Right lung (tissue), 2 donors: ENCODE measurements at regions not wholly inside any gene's neighbourhood (a gene's known extent, or its start where the extent isn't known, plus 50 kb on each side); places are given as distances from the start of the nearest gene placed in this dataset.
"Not testable (repeated sequence)": the region's sequence is repeated elsewhere in the genome, so short reads cannot be mapped to it uniquely, and the experiment has no call there.

ENCODE experiments used
- DNase-seq, 2 donors: peaks; one replicate each; pipeline ENCODE4 v3.0.0-alpha.2; 2013

- no peak for DNase-seq
These were observed 147.8 kb downstream of the ATXN7L3B start for GRCh38 chr12:74685385-74685784.

- DNase-seq: peak; percentile 24 to 26
These were observed 151.5 kb downstream of the ATXN7L3B start for GRCh38 chr12:74689071-74689655.

GRCh38 chr12:74689929-74690328 is 152.3 kb downstream of the ATXN7L3B start:
- DNase-seq: no peak

- DNase-seq: no peak
These were observed 181.8 kb downstream of the ATXN7L3B start for GRCh38 chr12:74719447-74719846.

GRCh38 chr12:74722709-74723108 is 185.1 kb downstream of the ATXN7L3B start:
- no peak for DNase-seq

- DNase-seq: no peak
These were observed 187.5 kb downstream of the ATXN7L3B start for GRCh38 chr12:74725154-74725553.

- DNase-seq: no peak
These were observed 190.4 kb downstream of the ATXN7L3B start for GRCh38 chr12:74728006-74728405.

- DNase-seq: no peak
These were observed 194.6 kb downstream of the ATXN7L3B start for GRCh38 chr12:74732164-74732784.

- no peak for DNase-seq
These were observed 195.2 kb downstream of the ATXN7L3B start for GRCh38 chr12:74732826-74733225.

GRCh38 chr12:74741112-74741511 is 203.5 kb downstream of the ATXN7L3B start:
- no peak for DNase-seq

- DNase-seq: no peak
These were observed 209.7 kb downstream of the ATXN7L3B start for GRCh38 chr12:74747305-74747704.

GRCh38 chr12:74751441-74751840 is 213.8 kb downstream of the ATXN7L3B start:
- DNase-seq: no peak

GRCh38 chr12:74752215-74752614 is 214.6 kb downstream of the ATXN7L3B start:
- no peak for DNase-seq

- no peak for DNase-seq
These were observed 232.9 kb downstream of the ATXN7L3B start for GRCh38 chr12:74770552-74770951.

GRCh38 chr12:74775276-74775675 is 237.6 kb downstream of the ATXN7L3B start:
- DNase-seq: no peak

- DNase-seq: no peak
These were observed 238.7 kb downstream of the ATXN7L3B start for GRCh38 chr12:74776378-74776777.

- no peak for DNase-seq
These were observed 242.7 kb downstream of the ATXN7L3B start for GRCh38 chr12:74780182-74780849.

GRCh38 chr12:74780850-74781241 is 243.2 kb downstream of the ATXN7L3B start:
- DNase-seq: not testable (repeated sequence)

- DNase-seq: no peak
These were observed 244.4 kb downstream of the ATXN7L3B start for GRCh38 chr12:74781991-74782485.

GRCh38 chr12:74790931-74791330 is 253.3 kb downstream of the ATXN7L3B start:
- no peak for DNase-seq

- no peak for DNase-seq
These were observed 253.7 kb downstream of the ATXN7L3B start for GRCh38 chr12:74791365-74791764.

- DNase-seq: no peak
These were observed 256.9 kb downstream of the ATXN7L3B start for GRCh38 chr12:74794522-74794921.

- DNase-seq: no peak
These were observed 264.0 kb downstream of the ATXN7L3B start for GRCh38 chr12:74801625-74802024.
